ENCODE measurements at regions not wholly inside any gene's neighbourhood (a gene's known extent, or its start where the extent isn't known, plus 50 kb on each side); places are given as distances from the start of the nearest gene placed in this dataset.

- H3K27ac Mint-ChIP-seq: no peak overlapping the region
- ChIA-PET POLR2A (interaction anchor here (0.7 kb wide), 1 partner anchor 83 kb away, joined by 4 read pairs; no protein-coding TSS in a partner anchor), CTCF (no interaction called here)
- H3K4me1 Mint-ChIP-seq (ENCODE audit: low read depth): no peaks in the 10 kb centered on the region
- H3K9me3 Mint-ChIP-seq (ENCODE audit: insufficient read depth): no peaks in the 10 kb centered on the region
- ATAC-seq: no peak
- no peak for DNase-seq
- no peaks in the 10 kb centered on the region for H3K36me3 Mint-ChIP-seq (ENCODE audit: low read depth)
- no peak overlapping the region for H3K4me3 Mint-ChIP-seq
- H3K27me3 Mint-ChIP-seq (ENCODE audit: low read depth): peaks cover 4% of the 10 kb centered on the region
Observed at GRCh38 chr7:17583786-17584185, 285.3 kb downstream of the AHR start.

GRCh38 chr7:17584822-17585221, 286.4 kb downstream of the AHR start:
- Mint-ChIP-seq H3K4me3 (no peak overlapping the region), H3K27me3 (ENCODE audit: low read depth) (peaks cover 4% of the 10 kb centered on the region), H3K4me1 (ENCODE audit: low read depth) (no peaks in the 10 kb centered on the region), H3K27ac (no peak overlapping the region), H3K9me3 (ENCODE audit: insufficient read depth) (no peaks in the 10 kb centered on the region), H3K36me3 (ENCODE audit: low read depth) (no peaks in the 10 kb centered on the region)
- no peak for ATAC-seq
- DNase-seq: no peak
- POLR2A ChIA-PET: no interaction called here
- CTCF ChIA-PET: no interaction called here

GRCh38 chr7:17586711-17587110, 288.3 kb downstream of the AHR start:
- DNase-seq: no peak
- POLR2A ChIA-PET: no interaction called here
- no peaks in the 10 kb centered on the region for H3K9me3 Mint-ChIP-seq (ENCODE audit: insufficient read depth)
- H3K4me3 Mint-ChIP-seq: no peak overlapping the region
- no peak overlapping the region for H3K27ac Mint-ChIP-seq
- no peak for ATAC-seq
- H3K27me3 Mint-ChIP-seq (ENCODE audit: low read depth): peaks cover 2% of the 10 kb centered on the region
- CTCF ChIA-PET: no interaction called here
- no peaks in the 10 kb centered on the region for H3K36me3 Mint-ChIP-seq (ENCODE audit: low read depth)
- no peaks in the 10 kb centered on the region for H3K4me1 Mint-ChIP-seq (ENCODE audit: low read depth)

- CTCF ChIA-PET: no interaction called here
- no peaks in the 10 kb centered on the region for H3K36me3 Mint-ChIP-seq (ENCODE audit: low read depth)
- H3K4me3 Mint-ChIP-seq: no peak overlapping the region
Observed at GRCh38 chr7:17588730-17589129, 290.3 kb downstream of the AHR start.

GRCh38 chr7:17589671-17590070, 291.2 kb downstream of the AHR start:
- Mint-ChIP-seq H3K27me3 (ENCODE audit: low read depth) (no peaks in the 10 kb centered on the region), H3K4me1 (ENCODE audit: low read depth) (no peaks in the 10 kb centered on the region), H3K27ac (no peak overlapping the region), H3K9me3 (ENCODE audit: insufficient read depth) (no peaks in the 10 kb centered on the region), H3K36me3 (ENCODE audit: low read depth) (no peaks in the 10 kb centered on the region), H3K4me3 (no peak overlapping the region)
- no peak for DNase-seq
- ChIA-PET POLR2A (no interaction called here), CTCF (no interaction called here)
- ATAC-seq: no peak

More at GRCh38 chr7:17588730-17589129, 290.3 kb downstream of the AHR start:
- no peak for DNase-seq
- H3K4me1 Mint-ChIP-seq (ENCODE audit: low read depth): no peaks in the 10 kb centered on the region
- POLR2A ChIA-PET: no interaction called here
- ATAC-seq: no peak
- H3K27ac Mint-ChIP-seq: no peak overlapping the region
- no peaks in the 10 kb centered on the region for H3K9me3 Mint-ChIP-seq (ENCODE audit: insufficient read depth)
- no peaks in the 10 kb centered on the region for H3K27me3 Mint-ChIP-seq (ENCODE audit: low read depth)

- ChIA-PET CTCF (no interaction called here), POLR2A (no interaction called here)
- DNase-seq: no peak
- no peak for ATAC-seq
- Mint-ChIP-seq H3K9me3 (ENCODE audit: insufficient read depth) (no peaks in the 10 kb centered on the region), H3K4me3 (no peak overlapping the region), H3K27me3 (ENCODE audit: low read depth) (no peaks in the 10 kb centered on the region), H3K27ac (no peak overlapping the region), H3K36me3 (ENCODE audit: low read depth) (no peaks in the 10 kb centered on the region), H3K4me1 (ENCODE audit: low read depth) (no peaks in the 10 kb centered on the region)
Observed at GRCh38 chr7:17590221-17590620, 291.8 kb downstream of the AHR start.

GRCh38 chr7:17593819-17594419, 295.5 kb downstream of the AHR start:
- Mint-ChIP-seq H3K36me3 (ENCODE audit: low read depth) (no peaks in the 10 kb centered on the region), H3K4me3 (no peak overlapping the region), H3K27ac (no peak overlapping the region), H3K9me3 (ENCODE audit: insufficient read depth) (no peaks in the 10 kb centered on the region), H3K4me1 (ENCODE audit: low read depth) (no peaks in the 10 kb centered on the region), H3K27me3 (ENCODE audit: low read depth) (peaks cover 3% of the 10 kb centered on the region)
- no peak for DNase-seq
- CTCF ChIA-PET: no interaction called here
- POLR2A ChIA-PET: no interaction called here
- no peak for ATAC-seq

GRCh38 chr7:17595546-17595945, 297.1 kb downstream of the AHR start:
- H3K4me1 Mint-ChIP-seq (ENCODE audit: low read depth): no peaks in the 10 kb centered on the region
- CTCF ChIA-PET: no interaction called here
- POLR2A ChIA-PET: no interaction called here
- no peak for ATAC-seq
- peaks cover 3% of the 10 kb centered on the region for H3K27me3 Mint-ChIP-seq (ENCODE audit: low read depth)
- H3K27ac Mint-ChIP-seq: no peak overlapping the region
- DNase-seq: no peak
- no peaks in the 10 kb centered on the region for H3K36me3 Mint-ChIP-seq (ENCODE audit: low read depth)
- no peak overlapping the region for H3K4me3 Mint-ChIP-seq
- no peaks in the 10 kb centered on the region for H3K9me3 Mint-ChIP-seq (ENCODE audit: insufficient read depth)

- ATAC-seq (no peak), DNase-seq (no peak)
- Mint-ChIP-seq H3K27ac (no peak overlapping the region), H3K4me1 (ENCODE audit: low read depth) (no peaks in the 10 kb centered on the region), H3K9me3 (ENCODE audit: insufficient read depth) (no peaks in the 10 kb centered on the region), H3K4me3 (no peak overlapping the region), H3K27me3 (ENCODE audit: low read depth) (peaks cover 3% of the 10 kb centered on the region), H3K36me3 (ENCODE audit: low read depth) (no peaks in the 10 kb centered on the region)
- ChIA-PET POLR2A (no interaction called here), CTCF (no interaction called here)
Observed at GRCh38 chr7:17598305-17598704, 299.9 kb downstream of the AHR start.

GRCh38 chr7:17598846-17599245, 300.4 kb downstream of the AHR start:
- H3K4me3 Mint-ChIP-seq: no peak overlapping the region
- no peaks in the 10 kb centered on the region for H3K9me3 Mint-ChIP-seq (ENCODE audit: insufficient read depth)
- POLR2A ChIA-PET: no interaction called here

GRCh38 chr7:17599733-17600339, 301.4 kb downstream of the AHR start:
- CTCF ChIA-PET: no interaction called here
- Mint-ChIP-seq H3K36me3 (ENCODE audit: low read depth) (no peaks in the 10 kb centered on the region), H3K4me1 (ENCODE audit: low read depth) (no peaks in the 10 kb centered on the region), H3K27ac (no peak overlapping the region), H3K4me3 (no peak overlapping the region), H3K9me3 (ENCODE audit: insufficient read depth) (no peaks in the 10 kb centered on the region), H3K27me3 (ENCODE audit: low read depth) (peaks cover 4% of the 10 kb centered on the region)
- ATAC-seq (no peak), DNase-seq (no peak)
- POLR2A ChIA-PET: no interaction called here

More at GRCh38 chr7:17598846-17599245, 300.4 kb downstream of the AHR start:
- Mint-ChIP-seq H3K4me1 (ENCODE audit: low read depth) (no peaks in the 10 kb centered on the region), H3K36me3 (ENCODE audit: low read depth) (no peaks in the 10 kb centered on the region), H3K27ac (no peak overlapping the region), H3K27me3 (ENCODE audit: low read depth) (peaks cover 3% of the 10 kb centered on the region)
- ATAC-seq: no peak
- DNase-seq: no peak
- CTCF ChIA-PET: no interaction called here

GRCh38 chr7:17600340-17600752, 301.9 kb downstream of the AHR start:
- no peak overlapping the region for H3K27ac Mint-ChIP-seq
- ATAC-seq (no peak), DNase-seq (no peak)
- H3K36me3 Mint-ChIP-seq (ENCODE audit: low read depth): no peaks in the 10 kb centered on the region
- H3K4me1 Mint-ChIP-seq (ENCODE audit: low read depth): no peaks in the 10 kb centered on the region
- H3K9me3 Mint-ChIP-seq (ENCODE audit: insufficient read depth): no peaks in the 10 kb centered on the region
- POLR2A ChIA-PET: no interaction called here
- no peak overlapping the region for H3K4me3 Mint-ChIP-seq
- CTCF ChIA-PET: no interaction called here
- H3K27me3 Mint-ChIP-seq (ENCODE audit: low read depth): peaks cover 4% of the 10 kb centered on the region

- Mint-ChIP-seq H3K27ac (no peak overlapping the region), H3K4me1 (ENCODE audit: low read depth) (no peaks in the 10 kb centered on the region), H3K27me3 (ENCODE audit: low read depth) (peaks cover 4% of the 10 kb centered on the region), H3K36me3 (ENCODE audit: low read depth) (no peaks in the 10 kb centered on the region), H3K9me3 (ENCODE audit: insufficient read depth) (no peaks in the 10 kb centered on the region), H3K4me3 (no peak overlapping the region)
- DNase-seq: no peak
- ChIA-PET CTCF (no interaction called here), POLR2A (no interaction called here)
- no peak for ATAC-seq
Observed at GRCh38 chr7:17601921-17602320, 303.5 kb downstream of the AHR start.

Measured in activated CD8-positive, alpha-beta T cell treated with anti-CD3 and anti-CD28 coated beads, Interleukin-2, amount 10 ng/mL, durations not matched to agents 7 days and 5 days (primary cell).